ENCODE measurements at regions not wholly inside any gene's neighbourhood (a gene's known extent, or its start where the extent isn't known, plus 50 kb on each side); places are given as distances from the start of the nearest gene placed in this dataset.

DNA sequence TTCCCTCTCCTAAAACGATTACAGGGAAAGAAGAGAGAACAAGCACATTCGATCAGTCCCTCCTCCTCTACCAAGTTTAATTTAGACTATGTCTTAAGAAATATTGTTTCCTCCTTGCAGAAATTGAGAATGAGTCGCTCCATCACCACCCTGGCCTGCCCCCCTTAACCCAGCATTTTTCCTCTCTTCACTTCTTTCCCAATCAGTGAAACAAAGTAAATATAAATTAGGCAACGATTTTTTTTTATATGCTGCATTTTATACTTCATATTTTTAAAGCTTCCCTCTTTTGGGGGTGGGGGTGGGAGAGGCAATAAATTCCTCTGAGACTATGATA lies 300.0 kb downstream of the SPRY2 start:
- Histone ChIP-seq H4K20me1 (ENCODE audit: insufficient read depth, low read length) (no peaks in the 10 kb centered on the region), H4K91ac (ENCODE audit: insufficient read depth, low read depth, low read length) (0 out of 2 replicates have a peak overlapping the region, but pooled peaks have one; percentile 20), H3K27ac (ENCODE audit: insufficient read depth, low read length) (no peak overlapping the region), H3K36me3 (ENCODE audit: control insufficient read depth, insufficient read depth, low read length) (no peaks in the 10 kb centered on the region), H3K79me1 (ENCODE audit: low read depth in 1 of 2, low read length in 2 of 2) (0 out of 4 replicates have a peak, but pooled peaks cover 0 to 3% of the 10 kb centered on the region in 2 experiments), H3K56ac (ENCODE audit: extremely low read depth, insufficient read depth, low read length) (peak overlapping the region; percentile 52), H3K4me3 (ENCODE audit: insufficient read depth, low read depth, low read length) (no peak overlapping the region), H3K23ac (ENCODE audit: low read depth, low read length) (no peak overlapping the region), H3K4ac (ENCODE audit: low read depth, low read length) (no peak overlapping the region; the same call in 1 of the 2 replicates), H2BK120ac (ENCODE audit: low read depth, low read length) (peak overlapping the region; percentile 81), H4K5ac (ENCODE audit: low read depth, low read length) (no peak overlapping the region), H2BK20ac (ENCODE audit: low read depth, low read length) (peak overlapping the region; percentile 73), H3K9ac (ENCODE audit: low read depth, low read length) (no peak overlapping the region), H3K9me3 (ENCODE audit: control insufficient read depth, insufficient read depth, low read length) (no peaks in the 10 kb centered on the region), H3K14ac (replicated peaks; ENCODE audit: low read depth, low read length) (0 out of 2 replicates have a peak overlapping the region, but pooled peaks have one; percentile 20), H3K4me1 (ENCODE audit: control insufficient read depth, insufficient read depth, low read length) (peaks cover 10% of the 10 kb centered on the region; the same call in 1 of the 2 replicates), H2AK5ac (ENCODE audit: low read depth, low read length) (no peak overlapping the region), H2AK9ac (replicated peaks; ENCODE audit: low read depth, low read length, poor library complexity) (no peak overlapping the region), H3K27me3 (ENCODE audit: control insufficient read depth, insufficient read depth, low read length) (no peaks in the 10 kb centered on the region), H2BK5ac (ENCODE audit: low read depth, low read length, poor library complexity, severe bottlenecking) (peak overlapping the region; percentile 27), H3K18ac (ENCODE audit: low read depth, low read length) (peak overlapping the region; percentile 85; the same call in 1 of the 2 replicates), H2BK15ac (ENCODE audit: low read depth, low read length) (no peak overlapping the region; the same call in 2 of the 3 replicates), H4K8ac (ENCODE audit: low read depth in 2 of 2, low read length in 2 of 2) (peak overlapping the region; percentile 41 to 76; a peak in 2 of 4 replicates), H3K4me2 (ENCODE audit: low read depth, low read length) (peak overlapping the region; percentile 21; the same call in 1 of the 2 replicates), H3K9me1 (ENCODE audit: insufficient read depth, low read length) (no peaks in the 10 kb centered on the region), H2AFZ (replicated peaks; ENCODE audit: low read length, poor library complexity) (no peak overlapping the region)
- ATAC-seq (ENCODE audit: low read depth) (no peak), DNase-seq (no peak)
- TF ChIP-seq, protein P1, sequence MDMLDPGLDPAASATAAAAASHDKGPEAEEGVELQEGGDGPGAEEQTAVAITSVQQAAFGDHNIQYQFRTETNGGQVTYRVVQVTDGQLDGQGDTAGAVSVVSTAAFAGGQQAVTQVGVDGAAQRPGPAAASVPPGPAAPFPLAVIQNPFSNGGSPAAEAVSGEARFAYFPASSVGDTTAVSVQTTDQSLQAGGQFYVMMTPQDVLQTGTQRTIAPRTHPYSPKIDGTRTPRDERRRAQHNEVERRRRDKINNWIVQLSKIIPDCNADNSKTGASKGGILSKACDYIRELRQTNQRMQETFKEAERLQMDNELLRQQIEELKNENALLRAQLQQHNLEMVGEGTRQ (IDR thresholded peaks at IDR 0.05; ENCODE audit: low read depth, low read length) = no peak
- TF ChIP-seq MAFK (IDR thresholded peaks at IDR 0.05; ENCODE audit: low read depth, low read length) (no peak), MXI1 (IDR thresholded peaks at IDR 0.05; ENCODE audit: borderline replicate concordance, low read depth, low read length) (no peak), CEBPB (IDR thresholded peaks at IDR 0.05; ENCODE audit: low read depth, low read length) (0 out of 2 replicates have a peak, but pooled peaks have one; percentile 5), CHD1 (IDR thresholded peaks at IDR 0.05; ENCODE audit: low read depth, low read length) (no peak), MAZ (IDR thresholded peaks at IDR 0.05; ENCODE audit: borderline replicate concordance, low read depth, low read length) (no peak)
- in situ Hi-C loops (cut with MboI; ENCODE audit: low sequenced_read_pairs) (loop anchor here (10.0 to 25.0 kb wide), 2 partner anchors 254 to 294 kb away; no protein-coding TSS in a partner anchor), dilution Hi-C loops (cut with HindIII; ENCODE audit: low sequenced_read_pairs, unreplicated experiment) (no loop called here), intact Hi-C loops (cut with micrococcal nuclease) (loop anchor here (1.0 to 10.0 kb wide), 5 partner anchors 91 to 300 kb away; partner anchors contain the start of gene SPRY2)
- ChIA-PET POLR2A (ENCODE audit: unreplicated experiment) (no interaction called here), CTCF (interaction anchor here (0.6 kb wide), 1 partner anchor 18 kb away, joined by 3 read pairs; no protein-coding TSS in a partner anchor)
- no TSS peak for BruUV-seq (replicated peaks)
- WGBS, 2 experiments (ENCODE audit: extremely low coverage in 2 of 2, insufficient read length in 1 of 2) = no CpG with 5 or more reads among the region's 4 CpGs

Data from IMR-90 (cell line).